IMR-90 (cell line): ENCODE measurements at regions not wholly inside any gene's neighbourhood (a gene's known extent, or its start where the extent isn't known, plus 50 kb on each side); places are given as distances from the start of the nearest gene placed in this dataset.
A peak's percentile ranks its signal among the peaks of the same experiment; 100 is the strongest.

Experiments
- ATAC-seq: fragments of 200-7000 bp; cut with Tn5 transposase; 2 replicates; pipeline ENCODE4 v1.9.1; 2020; ENCODE audit warnings: low read depth, mild to moderate bottlenecking, moderate library complexity
- BruUV-seq: library from RNA; stranded (reverse); fragments of 400-500 nt; replicated peaks from 2 replicates; lab custom pipeline; 2021; lab: Mats Ljungman, UMichigan
- CTCF ChIA-PET: fragments of 300-600 bp; formaldehyde crosslinking; extraction: SDS; loops from one replicate; lab custom pipeline; 2021; ENCODE audit warnings: antibody characterized with exemption; lab: Yijun Ruan, JAX
- POLR2A ChIA-PET: fragments of 300-600 bp; sonication (Branson Sonifier 250); formaldehyde crosslinking; loops from one replicate; lab custom pipeline; 2022; ENCODE audit warnings: antibody characterized with exemption; ENCODE audit not compliant: unreplicated experiment; lab: Charles Lee
- DNase-seq: peaks from one replicate; pipeline ENCODE4 v3.0.0; 2013
- H2AFZ ChIP-seq: replicated peaks from 2 replicates; pipeline ENCODE3; 2013; ENCODE audit warnings: low read length, mild to moderate bottlenecking; ENCODE audit not compliant: poor library complexity
- H2AK5ac ChIP-seq: 2 replicates; pipeline ENCODE4 v1.6.1; 2013; ENCODE audit warnings: low read depth, low read length, inconsistent platforms
- H2AK9ac ChIP-seq: replicated peaks from 2 replicates; pipeline ENCODE3; 2013; ENCODE audit warnings: mild to moderate bottlenecking, low read depth, low read length, moderate library complexity; ENCODE audit not compliant: poor library complexity
- H2BK120ac ChIP-seq: 2 replicates; pipeline ENCODE4 v1.6.1; 2013; ENCODE audit warnings: low read depth, low read length, inconsistent platforms
- H2BK15ac ChIP-seq: 3 replicates; pipeline ENCODE4 v1.6.1; 2013; ENCODE audit warnings: low read depth, low read length, inconsistent platforms
- H2BK20ac ChIP-seq: 2 replicates; pipeline ENCODE4 v1.6.1; 2013; ENCODE audit warnings: low read depth, mild to moderate bottlenecking, inconsistent platforms, low read length, moderate library complexity
- H2BK5ac ChIP-seq: 2 replicates; pipeline ENCODE4 v1.6.1; 2013; ENCODE audit warnings: mild to moderate bottlenecking, low read depth, low read length, inconsistent platforms; ENCODE audit not compliant: poor library complexity, severe bottlenecking
- H3K14ac ChIP-seq: replicated peaks from 2 replicates; pipeline ENCODE4 v1.6.1; 2013; ENCODE audit warnings: low read depth, low read length, inconsistent platforms
- H3K18ac ChIP-seq: 2 replicates; pipeline ENCODE4 v1.6.1; 2013; ENCODE audit warnings: low read depth, low read length, control low read depth
- H3K23ac ChIP-seq: 2 replicates; pipeline ENCODE4 v1.6.1; 2013; ENCODE audit warnings: low read depth, low read length, inconsistent platforms
- H3K27ac ChIP-seq: 2 replicates; pipeline ENCODE4 v1.5.1; 2013; ENCODE audit warnings: mild to moderate bottlenecking, control low read depth, low read length; ENCODE audit not compliant: insufficient read depth
- H3K27me3 ChIP-seq: 2 replicates; pipeline ENCODE4 v1.6.1; 2013; ENCODE audit warnings: low read length; ENCODE audit not compliant: control insufficient read depth, insufficient read depth
- H3K36me3 ChIP-seq: 2 replicates; pipeline ENCODE4 v1.6.1; 2013; ENCODE audit warnings: low read length, mixed read lengths; ENCODE audit not compliant: control insufficient read depth, insufficient read depth
- H3K4ac ChIP-seq: 2 replicates; pipeline ENCODE4 v1.6.1; 2013; ENCODE audit warnings: low read depth, low read length, inconsistent platforms
- H3K4me1 ChIP-seq: 2 replicates; pipeline ENCODE4 v1.6.1; 2013; ENCODE audit warnings: low read length, mixed read lengths; ENCODE audit not compliant: control insufficient read depth, insufficient read depth
- H3K4me2 ChIP-seq: 2 replicates; pipeline ENCODE4 v1.6.1; 2013; ENCODE audit warnings: low read depth, mild to moderate bottlenecking, control low read depth, low read length, moderate library complexity
- H3K4me3 ChIP-seq: 2 replicates; pipeline ENCODE4 v1.5.1; 2013; ENCODE audit warnings: low read depth, mild to moderate bottlenecking, control low read depth, low read length, moderate library complexity; ENCODE audit not compliant: insufficient read depth
- H3K56ac ChIP-seq: 2 replicates; pipeline ENCODE4 v1.6.1; 2013; ENCODE audit warnings: low read length, inconsistent platforms; ENCODE audit not compliant: insufficient read depth; ENCODE audit errors: extremely low read depth
- H3K79me1 ChIP-seq, 2 experiments: 2 replicates each; pipeline ENCODE4 v1.6.1; 2013; ENCODE audit warnings: low read length in 2 of 2, inconsistent platforms in 1 of 2, low read depth in 1 of 2
- H3K9ac ChIP-seq: 2 replicates; pipeline ENCODE4 v1.6.1; 2013; ENCODE audit warnings: low read depth, low read length, control low read depth
- H3K9me1 ChIP-seq: 2 replicates; pipeline ENCODE4 v1.6.1; 2013; ENCODE audit warnings: low read length, inconsistent platforms; ENCODE audit not compliant: insufficient read depth
- H3K9me3 ChIP-seq: 2 replicates; pipeline ENCODE4 v1.6.1; 2013; ENCODE audit warnings: low read length; ENCODE audit not compliant: control insufficient read depth, insufficient read depth
- H4K20me1 ChIP-seq: 2 replicates; pipeline ENCODE4 v1.6.1; 2013; ENCODE audit warnings: low read length, inconsistent platforms; ENCODE audit not compliant: insufficient read depth
- H4K5ac ChIP-seq: 2 replicates; pipeline ENCODE4 v1.6.1; 2013; ENCODE audit warnings: mild to moderate bottlenecking, low read depth, low read length, control low read depth
- H4K8ac ChIP-seq, 2 experiments: 2 replicates each; pipeline ENCODE4 v1.6.1; 2013; ENCODE audit warnings: low read depth in 2 of 2, low read length in 2 of 2, control low read depth in 1 of 2, inconsistent platforms in 1 of 2
- H4K91ac ChIP-seq: 2 replicates; pipeline ENCODE4 v1.6.1; 2013; ENCODE audit warnings: low read depth, low read length, inconsistent platforms; ENCODE audit not compliant: insufficient read depth
- BHLHE40 ChIP-seq: fragments of 150-350 bp; IDR thresholded peaks from 2 replicates; pipeline ENCODE4 v1.6.1; 2016; ENCODE audit warnings: mild to moderate bottlenecking, low read depth, low read length
- CEBPB ChIP-seq: IDR thresholded peaks from 2 replicates; pipeline ENCODE4 v1.6.1; 2012; ENCODE audit warnings: low read depth, low read length, improper control_type of control experiment
- CTCF ChIP-seq: conservative IDR thresholded peaks from 2 replicates; pipeline ENCODE4 v1.5.1; 2012; ENCODE audit warnings: mild to moderate bottlenecking, low read depth, low read length, improper control_type of control experiment
- ELK1 ChIP-seq: fragments of 150-350 bp; IDR thresholded peaks from 2 replicates; pipeline ENCODE4 v1.6.1; 2016; ENCODE audit warnings: low read depth, mild to moderate bottlenecking, low read length, moderate library complexity, borderline replicate concordance
- FOS ChIP-seq: fragments of 150-350 bp; IDR thresholded peaks from 2 replicates; pipeline ENCODE4 v1.6.1; 2016; ENCODE audit warnings: low read depth, low read length
- MAFK ChIP-seq: IDR thresholded peaks from 2 replicates; pipeline ENCODE4 v1.6.1; 2012; ENCODE audit warnings: low read depth, low read length, improper control_type of control experiment
- MAZ ChIP-seq: IDR thresholded peaks from 2 replicates; pipeline ENCODE4 v1.6.1; 2012; ENCODE audit warnings: low read depth, mild to moderate bottlenecking, low read length, improper control_type of control experiment, moderate library complexity, borderline replicate concordance
- MXI1 ChIP-seq: IDR thresholded peaks from 2 replicates; pipeline ENCODE4 v1.6.1; 2012; ENCODE audit warnings: low read depth, mild to moderate bottlenecking, low read length, moderate library complexity, borderline replicate concordance
- NFE2L2 ChIP-seq: fragments of 150-350 bp; IDR thresholded peaks from 2 replicates; pipeline ENCODE4 v1.6.1; 2016; ENCODE audit warnings: low read depth, mild to moderate bottlenecking, low read length
- POLR2A ChIP-seq: IDR thresholded peaks from 2 replicates; pipeline ENCODE4 v1.6.1; 2012; ENCODE audit warnings: mild to moderate bottlenecking, low read depth, low read length
- RAD21 ChIP-seq: IDR thresholded peaks from 2 replicates; pipeline ENCODE4 v1.6.1; 2012; ENCODE audit warnings: low read length, improper control_type of control experiment
- RCOR1 ChIP-seq: IDR thresholded peaks from 2 replicates; pipeline ENCODE4 v1.6.1; 2012; ENCODE audit warnings: mild to moderate bottlenecking, low read length, improper control_type of control experiment; ENCODE audit not compliant: insufficient replicate concordance
- RFX5 ChIP-seq: IDR thresholded peaks from 2 replicates; pipeline ENCODE4 v1.8.0; 2012; ENCODE audit warnings: low read depth, mild to moderate bottlenecking, low read length, moderate library complexity
- SMC3 ChIP-seq: fragments of 150-350 bp; IDR thresholded peaks from 2 replicates; pipeline ENCODE4 v1.6.1; 2016; ENCODE audit warnings: low read depth, mild to moderate bottlenecking, antibody characterized with exemption, low read length, moderate library complexity
- USF2 ChIP-seq: fragments of 150-350 bp; IDR thresholded peaks from 2 replicates; pipeline ENCODE4 v1.6.1; 2017; ENCODE audit warnings: mild to moderate bottlenecking, antibody characterized with exemption, low read length, low read depth
- WGBS, 2 experiments: methylation state at CpG; one replicate each; pipeline versions ENCODE4 v1.1.5 to v1.1.7; 2013; ENCODE audit warnings: missing lambda C conversion rate in 2 of 2; ENCODE audit not compliant: insufficient read length in 1 of 2; ENCODE audit errors: extremely low coverage in 2 of 2; 5-methylcytosine and 5-hydroxymethylcytosine counted together
- dilution Hi-C: fragments of 300-500 bp; cut with HindIII; formaldehyde crosslinking; loops from one replicate; pipeline ENCODE4 v1.14.3; 2018; ENCODE audit warnings: low sequenced_read_pairs; ENCODE audit not compliant: unreplicated experiment
- in situ Hi-C: fragments of 300-500 bp; cut with MboI; formaldehyde crosslinking; loops from 3 replicates; pipeline ENCODE4 v1.14.3; 2019; ENCODE audit warnings: low sequenced_read_pairs, inconsistent platforms, mixed read lengths
- intact Hi-C: fragments of 100-400 bp; cut with micrococcal nuclease; formaldehyde crosslinking; loops from 2 replicates; pipeline ENCODE4 v1.10.0; 2022

GRCh38 chr11:123260511-123261211, 65.6 kb upstream of the CLMP start:
- no peak overlapping the region for H3K9ac ChIP-seq
- no peak overlapping the region for H2AFZ ChIP-seq
- no peak for DNase-seq
- no peak overlapping the region for H3K4me3 ChIP-seq
- no peaks in the 10 kb centered on the region for H3K79me1 ChIP-seq
- ATAC-seq, result peak; percentile 7
- no peak overlapping the region for H2BK120ac ChIP-seq
- H4K8ac ChIP-seq, result no peak overlapping the region
- H2BK15ac ChIP-seq, result no peak overlapping the region
- H3K4me1 ChIP-seq, result peaks cover 2% of the 10 kb centered on the region; the same call in 1 of the 2 replicates
- H2BK20ac ChIP-seq, result no peak overlapping the region
- H3K9me1 ChIP-seq, result no peaks in the 10 kb centered on the region
- no peak overlapping the region for H3K4ac ChIP-seq
- intact Hi-C loops (loop anchor here (1.0 kb wide), 1 partner anchor 397 kb away; no protein-coding TSS in a partner anchor), dilution Hi-C loops (loop anchor here (25.0 kb wide), 1 partner anchor 148 kb away; no protein-coding TSS in a partner anchor), in situ Hi-C loops (loop anchor here (25.0 kb wide), 1 partner anchor 398 kb away; no protein-coding TSS in a partner anchor)
- no peak overlapping the region for H4K91ac ChIP-seq
- no peaks in the 10 kb centered on the region for H4K20me1 ChIP-seq
- H3K27ac ChIP-seq, result no peak overlapping the region
- no peak overlapping the region for H3K14ac ChIP-seq
- H3K18ac ChIP-seq, result no peak overlapping the region
- H3K27me3 ChIP-seq, result peaks cover 7% of the 10 kb centered on the region; the same call in 1 of the 2 replicates
- POLR2A ChIA-PET, result interaction anchor here (1.0 kb wide), 1 partner anchor 123 kb away, joined by 3 read pairs; no protein-coding TSS in a partner anchor
- H4K5ac ChIP-seq, result no peak overlapping the region
- no peak overlapping the region for H2BK5ac ChIP-seq
- no peak overlapping the region for H3K23ac ChIP-seq
- no peak overlapping the region for H3K56ac ChIP-seq
- no peak overlapping the region for H2AK9ac ChIP-seq
- no TSS peak for BruUV-seq
- H3K9me3 ChIP-seq, result peaks cover 4% of the 10 kb centered on the region; the same call in 1 of the 2 replicates
- 60% methylated on average over 1 of the region's 4 CpGs; no CpG with 5 or more reads in 1 of the 2 experiments for WGBS, 2 experiments
- CTCF ChIA-PET, result interaction anchor here (0.7 to 2.7 kb wide), 24 partner anchors 9 to 398 kb away, joined by 3 to 20 read pairs (median 4); no protein-coding TSS in a partner anchor
- H3K36me3 ChIP-seq, result no peaks in the 10 kb centered on the region
- no peak overlapping the region for H3K4me2 ChIP-seq
- no peak overlapping the region for H2AK5ac ChIP-seq
- TF ChIP-seq MXI1 (no peak), ELK1 (no peak), MAFK (no peak), RFX5 (no peak), RAD21 (no peak), BHLHE40 (no peak), MAZ (no peak), FOS (no peak), NFE2L2 (no peak), POLR2A (no peak), RCOR1 (no peak), CEBPB (no peak), SMC3 (no peak), USF2 (no peak), CTCF (no peak)
